H1 (cell line): ENCODE measurements at regions not wholly inside any gene's neighbourhood (a gene's known extent, or its start where the extent isn't known, plus 50 kb on each side); places are given as distances from the start of the nearest gene placed in this dataset.

Source experiments
- CHD7 ChIP-seq: fragments of 300-600 bp; sonication (generic); IDR thresholded peaks from 2 replicates; pipeline ENCODE4 v1.7.1; 2012; ENCODE audit warnings: low read length, moderate library complexity, mild to moderate bottlenecking, inconsistent platforms; ENCODE audit not compliant: insufficient replicate concordance
- JUN ChIP-seq: IDR thresholded peaks from 2 replicates; pipeline ENCODE4 v1.6.1; 2011; ENCODE audit warnings: low read depth, mild to moderate bottlenecking, improper control_type of control experiment, low read length
- NRF1 ChIP-seq: IDR thresholded peaks from 2 replicates; pipeline ENCODE4 v1.6.1; 2011; ENCODE audit warnings: mild to moderate bottlenecking, low read depth, low read length, improper control_type of control experiment

- TF ChIP-seq CHD7: no peak
- TF ChIP-seq NRF1: no peak
- no peak for TF ChIP-seq JUN
Observed at GRCh38 chr12:65586796-65587195, 237.5 kb upstream of the HMGA2 start (continued).
